ENCODE measurements at regions not wholly inside any gene's neighbourhood (a gene's known extent, or its start where the extent isn't known, plus 50 kb on each side); places are given as distances from the start of the nearest gene placed in this dataset.
"Not testable (repeated sequence)": the region's sequence is repeated elsewhere in the genome, so short reads cannot be mapped to it uniquely, and the experiment has no call there.

DNA sequence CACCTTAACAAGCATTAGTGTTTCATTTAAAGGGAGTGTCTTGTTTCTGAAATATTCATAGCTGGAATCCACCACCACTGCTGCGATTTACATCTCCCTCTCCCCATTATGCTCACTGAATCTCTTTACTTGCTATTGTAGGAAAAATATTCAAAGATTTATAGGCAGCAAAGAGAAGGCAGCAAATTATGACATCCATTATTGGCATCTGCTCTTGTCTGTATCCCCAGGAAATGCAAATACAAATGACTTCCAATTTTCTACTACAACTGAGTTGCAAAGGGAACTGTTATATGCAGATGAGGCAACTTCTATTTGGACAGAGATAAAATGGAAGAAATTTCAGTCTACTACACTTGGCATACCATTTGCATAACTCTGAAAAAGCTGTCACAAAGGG is 88.4 kb upstream of the PRKD1 start:
- Histone ChIP-seq H3K4me2 (ENCODE audit: low read depth, low read length, poor library complexity, severe bottlenecking) (no peak overlapping the region), H3K9me2 (replicated peaks; ENCODE audit: low read depth, low read length) (no peaks in the 10 kb centered on the region), H3K27me3 (ENCODE audit: insufficient read depth, low read length, poor library complexity, severe bottlenecking) (no peaks in the 10 kb centered on the region), H3K4me1 (ENCODE audit: insufficient read depth, low read length, poor library complexity, severe bottlenecking) (no peaks in the 10 kb centered on the region), H3K4me3 (ENCODE audit: low read length, poor library complexity, severe bottlenecking) (no peak overlapping the region), H3K9ac (ENCODE audit: low read depth, low read length, poor library complexity, severe bottlenecking) (no peak overlapping the region), H3F3A (ENCODE audit: low read depth) (no peaks in the 10 kb centered on the region), H2AFZ (ENCODE audit: low read length) (no peak overlapping the region), H3K79me2 (ENCODE audit: insufficient read depth, low read length) (no peaks in the 10 kb centered on the region), H4K20me1 (ENCODE audit: insufficient read depth, low read length, poor library complexity, severe bottlenecking) (no peaks in the 10 kb centered on the region), H3K9me3 (ENCODE audit: insufficient read depth, low read depth, low read length) (no peaks in the 10 kb centered on the region), H3K36me3 (ENCODE audit: insufficient read depth, low read length) (no peaks in the 10 kb centered on the region)
- no peak for TF ChIP-seq EZH2phosphoT487 (IDR thresholded peaks at IDR 0.05; ENCODE audit: borderline replicate concordance)

DNA sequence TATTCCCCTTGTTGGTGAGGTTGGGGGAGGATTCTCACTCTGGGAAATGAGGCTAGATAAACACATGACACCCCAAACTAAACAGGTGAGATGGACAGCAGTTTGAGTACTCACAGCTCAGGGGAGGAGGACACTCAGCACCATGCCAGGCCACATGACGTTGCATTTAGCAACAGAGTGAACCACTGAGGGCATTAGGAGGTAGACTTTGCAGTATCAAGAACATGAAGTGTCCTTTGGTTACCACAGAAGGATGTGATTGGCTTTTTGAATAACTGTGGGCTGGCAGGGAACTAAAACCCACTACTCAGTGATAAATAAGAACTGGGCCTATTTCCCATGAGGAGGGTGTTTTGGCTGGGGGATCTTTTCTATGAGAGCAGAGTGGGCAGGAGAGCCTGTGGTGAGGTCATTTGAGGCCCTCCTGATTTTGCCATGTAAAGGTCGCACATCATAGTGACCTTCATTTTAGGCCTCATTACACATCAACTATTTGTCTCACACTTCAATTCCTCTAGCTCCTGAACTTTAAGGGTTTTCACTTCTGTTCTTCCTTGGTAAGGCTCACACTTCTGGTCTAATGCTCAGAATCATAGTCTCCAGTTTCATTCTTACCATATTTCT is 89.8 kb upstream of the PRKD1 start:
- Histone ChIP-seq H3K27me3 (ENCODE audit: insufficient read depth, low read length, poor library complexity, severe bottlenecking) (no peaks in the 10 kb centered on the region), H2AFZ (ENCODE audit: low read length) (no peak overlapping the region), H3K9ac (ENCODE audit: low read depth, low read length, poor library complexity, severe bottlenecking) (no peak overlapping the region), H3K9me2 (replicated peaks; ENCODE audit: low read depth, low read length) (no peaks in the 10 kb centered on the region), H3K4me3 (ENCODE audit: low read length, poor library complexity, severe bottlenecking) (no peak overlapping the region), H3K4me1 (ENCODE audit: insufficient read depth, low read length, poor library complexity, severe bottlenecking) (no peaks in the 10 kb centered on the region), H3K79me2 (ENCODE audit: insufficient read depth, low read length) (no peaks in the 10 kb centered on the region), H3K9me3 (ENCODE audit: insufficient read depth, low read depth, low read length) (no peaks in the 10 kb centered on the region), H3F3A (ENCODE audit: low read depth) (no peaks in the 10 kb centered on the region), H3K36me3 (ENCODE audit: insufficient read depth, low read length) (no peaks in the 10 kb centered on the region), H4K20me1 (ENCODE audit: insufficient read depth, low read length, poor library complexity, severe bottlenecking) (no peaks in the 10 kb centered on the region), H3K4me2 (ENCODE audit: low read depth, low read length, poor library complexity, severe bottlenecking) (no peak overlapping the region)
- no peak for TF ChIP-seq EZH2phosphoT487 (IDR thresholded peaks at IDR 0.05; ENCODE audit: borderline replicate concordance)
- TF ChIP-seq, protein P1, sequence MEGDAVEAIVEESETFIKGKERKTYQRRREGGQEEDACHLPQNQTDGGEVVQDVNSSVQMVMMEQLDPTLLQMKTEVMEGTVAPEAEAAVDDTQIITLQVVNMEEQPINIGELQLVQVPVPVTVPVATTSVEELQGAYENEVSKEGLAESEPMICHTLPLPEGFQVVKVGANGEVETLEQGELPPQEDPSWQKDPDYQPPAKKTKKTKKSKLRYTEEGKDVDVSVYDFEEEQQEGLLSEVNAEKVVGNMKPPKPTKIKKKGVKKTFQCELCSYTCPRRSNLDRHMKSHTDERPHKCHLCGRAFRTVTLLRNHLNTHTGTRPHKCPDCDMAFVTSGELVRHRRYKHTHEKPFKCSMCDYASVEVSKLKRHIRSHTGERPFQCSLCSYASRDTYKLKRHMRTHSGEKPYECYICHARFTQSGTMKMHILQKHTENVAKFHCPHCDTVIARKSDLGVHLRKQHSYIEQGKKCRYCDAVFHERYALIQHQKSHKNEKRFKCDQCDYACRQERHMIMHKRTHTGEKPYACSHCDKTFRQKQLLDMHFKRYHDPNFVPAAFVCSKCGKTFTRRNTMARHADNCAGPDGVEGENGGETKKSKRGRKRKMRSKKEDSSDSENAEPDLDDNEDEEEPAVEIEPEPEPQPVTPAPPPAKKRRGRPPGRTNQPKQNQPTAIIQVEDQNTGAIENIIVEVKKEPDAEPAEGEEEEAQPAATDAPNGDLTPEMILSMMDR (conservative IDR thresholded peaks at IDR 0.05; ENCODE audit: low read length), result no peak

DNA sequence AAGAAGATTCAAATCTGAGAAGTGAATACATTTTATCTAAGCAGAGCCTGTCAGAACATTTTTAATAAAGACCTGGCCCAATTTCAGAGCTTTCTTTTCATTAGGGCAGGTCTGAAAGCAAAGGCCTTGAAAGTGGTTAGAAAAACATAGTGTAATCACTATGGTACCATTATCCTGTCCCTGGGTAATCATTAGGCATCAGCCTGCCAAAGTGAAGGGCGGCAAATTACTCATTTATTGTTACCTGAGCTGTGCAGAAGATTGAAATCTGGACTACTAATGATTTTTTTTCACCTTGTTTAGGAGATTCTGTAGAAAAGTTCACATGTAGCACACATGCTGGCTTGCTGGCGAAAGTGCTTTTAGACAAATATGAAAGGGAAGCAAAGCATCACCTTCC is 92.6 kb upstream of the PRKD1 start:
- no peak overlapping the region for H3K9ac ChIP-seq (ENCODE audit: low read depth, low read length, poor library complexity, severe bottlenecking)
- no peaks in the 10 kb centered on the region for H3K36me3 ChIP-seq (ENCODE audit: insufficient read depth, low read length)
- no peaks in the 10 kb centered on the region for H3K27me3 ChIP-seq (ENCODE audit: insufficient read depth, low read length, poor library complexity, severe bottlenecking)
- H4K20me1 ChIP-seq (ENCODE audit: insufficient read depth, low read length, poor library complexity, severe bottlenecking), result no peaks in the 10 kb centered on the region
- H2AFZ ChIP-seq (ENCODE audit: low read length), result no peak overlapping the region
- H3K9me3 ChIP-seq (ENCODE audit: insufficient read depth, low read depth, low read length), result no peaks in the 10 kb centered on the region
- no peaks in the 10 kb centered on the region for H3K79me2 ChIP-seq (ENCODE audit: insufficient read depth, low read length)
- no peaks in the 10 kb centered on the region for H3K4me1 ChIP-seq (ENCODE audit: insufficient read depth, low read length, poor library complexity, severe bottlenecking)
- no peak overlapping the region for H3K4me3 ChIP-seq (ENCODE audit: low read length, poor library complexity, severe bottlenecking)
- TF ChIP-seq EZH2phosphoT487 (IDR thresholded peaks at IDR 0.05; ENCODE audit: borderline replicate concordance), result no peak
- TF ChIP-seq, protein P1 (conservative IDR thresholded peaks at IDR 0.05; ENCODE audit: low read length), result no peak
- no peaks in the 10 kb centered on the region for H3F3A ChIP-seq (ENCODE audit: low read depth)
- H3K4me2 ChIP-seq (ENCODE audit: low read depth, low read length, poor library complexity, severe bottlenecking), result no peak overlapping the region
- H3K9me2 ChIP-seq (replicated peaks; ENCODE audit: low read depth, low read length), result no peaks in the 10 kb centered on the region

DNA sequence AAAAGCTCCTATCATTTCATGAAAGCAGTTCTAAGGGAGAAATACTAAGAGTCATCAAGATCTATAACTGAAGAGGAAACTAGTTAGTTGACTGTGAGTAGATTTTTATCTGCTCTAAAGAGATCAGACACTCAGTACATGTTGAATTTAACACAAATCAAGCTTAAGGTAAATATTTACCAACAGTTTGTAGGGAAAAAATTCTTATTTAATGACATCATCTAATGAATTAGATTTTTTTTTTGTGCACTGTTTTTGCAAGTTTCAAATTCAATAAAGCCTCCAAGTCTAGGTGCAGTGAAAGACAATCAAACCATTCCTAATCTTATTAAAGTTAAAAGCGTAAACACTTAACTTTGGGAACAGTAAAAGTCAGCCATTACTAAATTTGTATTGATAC is 93.0 kb upstream of the PRKD1 start:
- Histone ChIP-seq H2AFZ (ENCODE audit: low read length) (no peak overlapping the region), H3K9me2 (replicated peaks; ENCODE audit: low read depth, low read length) (no peaks in the 10 kb centered on the region), H3K9me3 (ENCODE audit: insufficient read depth, low read depth, low read length) (0 out of 2 replicates have a peak, but pooled peaks cover 2% of the 10 kb centered on the region), H3F3A (ENCODE audit: low read depth) (no peaks in the 10 kb centered on the region), H3K4me2 (ENCODE audit: low read depth, low read length, poor library complexity, severe bottlenecking) (no peak overlapping the region), H3K36me3 (ENCODE audit: insufficient read depth, low read length) (no peaks in the 10 kb centered on the region), H3K79me2 (ENCODE audit: insufficient read depth, low read length) (no peaks in the 10 kb centered on the region), H3K4me1 (ENCODE audit: insufficient read depth, low read length, poor library complexity, severe bottlenecking) (no peaks in the 10 kb centered on the region), H3K4me3 (ENCODE audit: low read length, poor library complexity, severe bottlenecking) (no peak overlapping the region), H4K20me1 (ENCODE audit: insufficient read depth, low read length, poor library complexity, severe bottlenecking) (no peaks in the 10 kb centered on the region), H3K27me3 (ENCODE audit: insufficient read depth, low read length, poor library complexity, severe bottlenecking) (no peaks in the 10 kb centered on the region), H3K9ac (ENCODE audit: low read depth, low read length, poor library complexity, severe bottlenecking) (no peak overlapping the region)
- no peak for TF ChIP-seq EZH2phosphoT487 (IDR thresholded peaks at IDR 0.05; ENCODE audit: borderline replicate concordance)
- TF ChIP-seq, protein P1 (conservative IDR thresholded peaks at IDR 0.05; ENCODE audit: low read length), result no peak

DNA sequence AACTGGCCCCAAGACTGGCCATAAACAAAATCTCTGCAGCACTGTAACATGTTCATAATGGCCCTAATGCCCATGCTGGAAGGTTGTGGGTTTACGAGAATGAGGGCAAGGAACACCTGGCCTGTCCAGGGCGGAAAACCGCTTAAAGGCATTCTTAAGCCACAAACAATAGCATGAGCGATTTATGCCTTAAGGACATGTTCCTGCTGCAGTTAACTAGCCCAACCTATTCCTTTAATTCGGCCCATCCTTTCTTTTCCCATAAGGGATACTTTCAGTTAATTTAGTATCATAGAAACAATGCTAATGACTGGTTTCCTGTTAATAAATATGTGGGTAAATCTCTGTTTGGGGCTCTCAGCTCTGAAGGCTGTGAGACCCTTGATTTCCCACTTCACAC is 95.7 kb upstream of the PRKD1 start:
- not testable (repeated sequence) for H3K9me2 ChIP-seq (replicated peaks; ENCODE audit: low read depth, low read length); H2AFZ ChIP-seq (ENCODE audit: low read length)

More for the DNA sequence above, 95.7 kb upstream of the PRKD1 start:
- H3K36me3 ChIP-seq (ENCODE audit: insufficient read depth, low read length); H3K27me3 ChIP-seq (ENCODE audit: insufficient read depth, low read length, poor library complexity, severe bottlenecking); H3K9ac ChIP-seq (ENCODE audit: low read depth, low read length, poor library complexity, severe bottlenecking); H3F3A ChIP-seq (ENCODE audit: low read depth); H3K4me1 ChIP-seq (ENCODE audit: insufficient read depth, low read length, poor library complexity, severe bottlenecking); H3K4me3 ChIP-seq (ENCODE audit: low read length, poor library complexity, severe bottlenecking); H3K79me2 ChIP-seq (ENCODE audit: insufficient read depth, low read length); H3K4me2 ChIP-seq (ENCODE audit: low read depth, low read length, poor library complexity, severe bottlenecking); H3K9me3 ChIP-seq (ENCODE audit: insufficient read depth, low read depth, low read length); H4K20me1 ChIP-seq (ENCODE audit: insufficient read depth, low read length, poor library complexity, severe bottlenecking): not testable (repeated sequence)

Data from Loucy (cell line).